NCI-H128 (cell line): ENCODE measurements at regions not wholly inside any gene's neighbourhood (a gene's known extent, or its start where the extent isn't known, plus 50 kb on each side); places are given as distances from the start of the nearest gene placed in this dataset.
"Not testable (repeated sequence)": the region's sequence is repeated elsewhere in the genome, so short reads cannot be mapped to it uniquely, and the experiment has no call there.

Source experiments
- DNase-seq: peaks from one replicate; lab custom pipeline; 2025; ENCODE audit not compliant: unreplicated experiment; lab: John Stamatoyannopoulos, UW

GRCh38 chr18:4797002-4797685 lies 342.0 kb upstream of the DLGAP1 start:
- no peak for DNase-seq

DNA sequence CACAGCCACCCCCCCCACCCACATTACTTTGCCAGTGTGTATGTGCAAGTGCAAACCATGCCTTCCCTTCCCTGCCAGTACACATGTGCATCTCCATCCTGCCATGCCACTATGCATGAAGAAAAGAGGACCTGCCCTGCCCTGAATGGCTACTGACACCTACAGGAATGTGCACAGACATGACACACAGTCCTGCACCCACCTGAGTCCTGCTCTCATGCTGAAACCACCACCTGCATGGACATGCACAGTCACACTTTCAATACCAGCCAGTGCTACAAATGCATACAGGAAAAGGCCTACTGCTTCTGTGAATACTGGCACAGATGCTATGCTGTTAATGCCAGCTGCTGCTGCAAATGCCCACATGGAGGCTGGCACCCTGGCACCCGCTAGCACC lies 334.4 kb upstream of the DLGAP1 start:
- DNase-seq = no peak

DNA sequence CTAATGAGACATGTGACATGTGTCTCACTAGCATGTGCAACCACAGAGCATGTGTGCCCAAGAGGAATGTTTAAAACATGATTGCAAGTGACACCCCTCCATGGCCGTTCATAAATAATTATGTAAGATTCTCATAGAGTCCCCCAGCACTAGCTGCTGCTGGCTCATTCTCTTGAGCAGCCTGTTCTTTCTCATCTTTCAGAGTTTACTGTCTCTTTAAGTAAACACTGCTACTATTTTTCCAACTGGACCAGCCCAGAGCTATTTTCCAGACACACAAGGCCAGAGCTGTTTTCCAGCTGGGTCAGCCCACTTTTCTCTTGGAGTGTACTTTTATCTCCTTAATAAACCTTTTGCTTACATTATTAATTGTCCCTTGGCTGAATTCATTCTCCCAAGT lies 326.8 kb upstream of the DLGAP1 start:
- DNase-seq = no peak

DNA sequence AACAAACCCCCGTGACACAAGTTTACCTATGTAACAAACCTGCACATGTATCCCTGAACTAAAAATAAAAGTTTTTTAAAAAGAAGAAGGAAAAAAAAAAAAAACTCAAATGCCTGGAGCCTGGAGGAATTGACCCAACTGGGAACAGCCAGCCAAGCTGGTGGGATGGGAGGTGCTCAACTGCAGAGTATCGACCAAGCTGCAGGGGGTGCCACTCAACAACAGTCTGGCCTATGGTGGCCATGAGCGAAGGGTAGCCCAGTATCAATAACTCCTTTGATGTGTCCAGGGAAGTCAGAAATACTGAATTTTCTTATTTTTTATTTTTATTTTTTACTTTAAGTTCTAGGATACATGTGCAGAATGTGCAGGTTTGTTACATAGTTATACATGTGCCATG lies 310.3 kb upstream of the DLGAP1 start:
- no peak for DNase-seq

DNA sequence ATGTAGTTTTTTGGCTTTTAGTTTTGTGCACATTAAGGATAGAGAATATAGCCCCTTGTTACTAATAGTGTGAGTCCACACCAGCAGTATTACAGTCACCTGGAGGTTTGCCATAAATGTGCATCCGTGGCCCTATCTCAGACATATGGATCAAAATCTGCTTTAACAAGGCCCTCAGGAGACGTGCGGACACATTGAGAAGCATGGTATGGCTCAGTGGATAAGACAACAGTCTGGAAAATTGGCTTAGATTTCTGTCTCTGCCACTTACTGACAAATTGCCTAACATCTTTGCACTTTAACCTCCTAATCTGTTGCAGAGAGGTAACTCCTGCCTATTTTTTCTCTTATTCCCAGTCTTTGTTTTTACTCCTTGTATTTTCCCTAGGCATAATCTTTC lies 307.2 kb upstream of the DLGAP1 start:
- no peak for DNase-seq

DNA sequence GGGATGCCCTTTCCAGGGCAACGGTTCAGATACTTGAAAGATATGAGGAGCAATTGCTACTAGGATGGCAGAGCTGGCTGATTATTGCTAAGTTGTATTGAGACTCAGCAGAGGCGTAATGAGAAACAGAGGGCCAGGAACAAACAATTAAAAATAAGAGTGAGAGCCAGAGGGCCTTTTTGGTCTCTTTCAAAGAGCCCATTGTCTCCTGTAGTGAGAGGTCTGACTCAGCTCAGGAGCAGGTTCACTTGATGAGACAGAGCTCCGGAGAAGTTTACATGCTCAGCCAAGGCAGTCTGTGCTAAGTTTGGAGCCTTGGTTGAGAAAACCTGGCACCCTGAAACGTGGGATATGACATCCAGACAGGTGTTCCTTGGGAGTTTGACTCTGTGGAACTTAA lies 303.9 kb upstream of the DLGAP1 start:
- no peak for DNase-seq

GRCh38 chr18:4755848-4756247 lies 300.7 kb upstream of the DLGAP1 start:
- no peak for DNase-seq

GRCh38 chr18:4753151-4753550 lies 298.0 kb upstream of the DLGAP1 start:
- DNase-seq = not testable (repeated sequence)

DNA sequence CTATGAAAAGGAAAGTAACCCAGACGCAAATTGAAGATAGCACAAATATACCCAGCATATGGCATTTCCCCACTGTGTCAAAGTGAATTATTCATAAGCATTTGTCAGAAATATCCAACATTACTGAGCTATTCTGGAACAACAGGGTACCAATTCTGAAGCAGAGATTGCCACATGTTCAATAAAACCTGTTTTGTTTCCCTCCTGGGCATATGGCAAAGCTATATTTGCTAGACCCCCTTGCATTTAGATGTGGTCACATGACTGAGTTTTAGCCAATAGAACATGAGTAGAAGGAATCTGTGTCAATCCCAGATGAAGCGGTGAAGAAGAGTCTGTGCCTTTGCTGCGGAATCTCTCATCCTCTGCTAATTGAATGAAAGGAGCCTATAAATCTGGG lies 296.4 kb upstream of the DLGAP1 start:
- no peak for DNase-seq

DNA sequence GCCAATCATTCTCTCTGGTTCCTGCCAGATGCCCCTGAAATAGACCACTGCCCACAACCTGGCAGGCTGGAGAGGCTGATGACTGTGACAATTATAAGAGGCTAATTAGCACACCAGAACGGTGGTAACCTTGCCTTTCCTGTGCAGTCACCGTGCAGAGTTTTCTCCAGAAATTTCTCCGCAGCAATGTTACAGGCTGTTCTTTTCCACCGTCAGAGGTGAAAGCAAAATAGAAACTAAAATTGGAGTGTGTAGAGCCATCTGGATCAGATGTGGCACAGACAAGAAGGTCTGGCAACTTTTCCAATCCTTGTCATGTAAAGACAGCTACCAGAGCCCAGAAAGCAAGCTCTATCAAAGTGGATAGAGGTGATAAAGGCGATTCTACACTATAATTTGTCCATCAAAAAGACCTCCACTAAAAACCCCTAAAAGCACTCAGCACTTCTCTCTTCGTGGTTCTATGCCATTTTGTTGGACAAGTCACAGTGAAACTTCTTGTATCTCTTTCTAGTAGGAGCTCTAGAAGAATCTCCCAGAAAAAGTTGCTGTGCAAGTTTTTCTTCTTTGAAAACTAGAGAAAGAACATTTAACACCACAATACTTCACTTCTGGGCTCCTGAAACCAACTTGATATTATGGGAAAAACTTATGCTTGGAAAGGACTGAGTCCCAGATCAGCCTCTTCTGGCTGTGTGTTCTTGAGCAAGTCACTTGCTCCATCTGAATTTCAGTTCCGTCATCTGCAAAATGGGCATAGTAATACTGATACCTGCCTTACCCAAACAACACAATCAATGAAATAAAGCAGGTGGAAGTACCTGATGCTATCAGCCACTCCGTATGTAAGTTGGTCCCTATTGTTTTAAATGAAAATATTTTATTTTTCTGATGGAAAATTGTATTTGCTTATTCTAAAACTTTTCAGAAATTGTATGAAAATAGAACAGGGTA lies 295.6 kb upstream of the DLGAP1 start:
- no peak for DNase-seq

DNA sequence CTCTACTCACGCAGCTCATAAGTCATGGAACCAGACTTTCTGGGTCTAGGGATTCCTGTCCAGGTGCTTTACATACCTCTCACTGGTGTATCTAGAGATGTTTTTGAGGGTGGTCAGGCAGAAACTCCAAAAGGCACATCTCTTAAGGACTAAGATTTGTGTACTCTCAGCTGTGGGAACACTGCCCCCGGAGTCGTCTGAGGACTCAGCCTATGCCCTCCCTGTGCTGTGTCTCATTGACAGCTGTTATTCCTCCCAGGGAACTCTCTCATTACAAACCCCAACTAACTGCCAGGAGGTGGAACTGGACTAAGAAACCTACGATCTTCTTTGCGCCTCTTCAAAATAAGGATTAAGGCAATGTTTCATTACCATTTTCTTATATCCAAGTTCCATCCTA lies 293.9 kb upstream of the DLGAP1 start:
- no peak for DNase-seq

DNA sequence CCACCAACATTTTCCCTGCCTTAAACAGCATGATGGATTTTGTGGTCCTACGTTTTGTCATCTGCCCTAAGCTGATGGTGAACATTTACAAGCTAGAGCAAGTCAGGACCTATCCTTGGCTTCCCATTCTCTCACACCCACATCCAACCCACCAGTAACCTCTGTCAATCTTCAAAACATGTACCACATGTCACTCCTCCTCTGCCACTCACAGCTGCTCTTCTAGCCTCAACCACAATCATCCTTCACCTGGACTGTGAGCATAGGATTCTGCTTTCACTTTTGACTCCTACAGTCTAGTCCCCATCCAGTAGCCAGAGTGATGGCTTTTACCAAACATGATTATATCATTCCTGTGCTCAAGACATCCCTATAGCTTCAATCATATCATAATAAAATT lies 279.8 kb upstream of the DLGAP1 start:
- no peak for DNase-seq

GRCh38 chr18:4734021-4734420 lies 278.9 kb upstream of the DLGAP1 start:
- DNase-seq = no peak

- no peak for DNase-seq
Measured at GRCh38 chr18:4721545-4721944, 266.4 kb upstream of the DLGAP1 start.

GRCh38 chr18:4720518-4720917 lies 265.4 kb upstream of the DLGAP1 start:
- no peak for DNase-seq

DNA sequence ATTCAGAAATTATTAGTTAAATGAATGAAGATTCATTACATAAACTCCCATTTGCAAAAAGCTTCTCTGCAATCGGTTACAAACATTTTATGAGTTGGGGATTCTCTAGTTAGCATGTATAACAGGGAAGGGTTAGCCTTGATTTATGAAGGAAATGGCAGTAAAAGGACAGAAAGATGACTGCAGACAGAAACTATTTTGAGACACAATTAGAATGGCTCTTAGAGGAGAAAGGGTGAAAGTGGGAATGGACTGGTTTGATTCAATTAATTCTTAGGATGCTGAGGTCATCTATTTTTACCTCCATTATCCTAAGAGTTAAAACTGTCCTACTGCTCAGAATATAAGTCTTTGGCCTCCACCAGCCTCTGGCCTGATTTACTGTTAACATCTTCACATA lies 250.8 kb upstream of the DLGAP1 start:
- no peak for DNase-seq

DNA sequence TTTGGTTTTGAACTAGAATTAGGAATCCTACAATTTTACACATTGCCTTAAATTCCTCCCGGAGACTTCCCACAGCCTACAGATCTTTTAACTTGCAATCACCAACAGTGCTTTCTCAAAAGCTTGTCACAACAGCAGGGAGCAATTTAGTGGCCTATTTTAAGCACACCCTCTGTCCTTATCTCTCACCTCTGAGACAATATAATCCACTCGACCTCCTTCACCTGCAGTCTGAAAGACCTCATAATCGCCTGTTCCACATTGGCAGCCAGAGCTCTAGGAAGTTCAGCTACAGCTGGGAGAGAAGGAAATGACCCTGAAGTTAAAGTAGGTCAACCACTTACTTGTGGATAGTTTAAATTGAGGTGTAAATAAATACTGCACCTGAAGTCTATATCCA lies 249.7 kb upstream of the DLGAP1 start:
- no peak for DNase-seq

GRCh38 chr18:4691836-4692235 lies 236.7 kb upstream of the DLGAP1 start:
- no peak for DNase-seq

DNA sequence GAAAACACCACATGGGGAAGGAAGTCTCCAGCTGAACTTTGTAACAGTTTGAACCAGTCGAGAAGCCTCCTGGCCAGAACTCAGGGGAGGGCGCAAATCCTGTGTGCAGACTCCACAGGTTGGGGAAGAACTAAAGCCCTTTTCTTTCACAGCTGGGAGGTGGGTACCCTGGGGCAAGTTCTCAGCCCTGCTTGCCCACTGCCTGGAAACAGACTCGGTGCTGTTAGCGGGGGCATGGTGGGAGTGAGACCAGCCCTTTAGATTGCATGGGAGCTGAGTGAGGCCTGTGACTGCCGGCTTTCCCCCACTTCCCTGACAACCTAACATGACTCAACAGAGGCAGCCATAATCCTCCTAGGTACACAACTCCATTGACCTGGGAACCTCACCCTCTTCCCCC lies 223.6 kb upstream of the DLGAP1 start:
- DNase-seq = not testable (repeated sequence)

DNA sequence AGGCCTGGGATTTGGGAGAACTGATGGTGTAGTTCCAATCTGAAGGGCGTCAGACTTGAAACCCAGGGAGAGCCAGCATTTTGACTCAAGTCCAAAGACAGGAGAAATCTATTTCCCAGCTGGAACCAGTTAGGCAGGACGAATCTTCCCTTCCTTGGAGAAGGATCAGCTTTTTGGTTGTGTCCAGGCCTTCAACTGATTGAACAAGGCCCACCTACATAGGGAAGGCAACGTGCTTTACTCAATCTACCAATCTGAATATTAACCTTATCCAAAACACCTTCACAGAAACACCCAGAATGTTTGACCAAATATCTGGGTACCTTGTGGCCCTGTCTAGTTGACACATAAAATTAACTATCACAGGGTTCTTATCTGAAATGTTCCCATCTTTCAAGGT lies 221.9 kb upstream of the DLGAP1 start:
- DNase-seq = no peak

- DNase-seq = no peak
Measured at GRCh38 chr18:4672162-4672561, 217.1 kb upstream of the DLGAP1 start.

- no peak for DNase-seq
Measured at GRCh38 chr18:4658804-4659203, 203.7 kb upstream of the DLGAP1 start.
